HEK293 (cell line): ENCODE measurements at regions not wholly inside any gene's neighbourhood (a gene's known extent, or its start where the extent isn't known, plus 50 kb on each side); places are given as distances from the start of the nearest gene placed in this dataset.

Experiments used
- SP2 ChIP-seq: fragments of 450-650 bp; formaldehyde crosslinking; IDR thresholded peaks from 2 replicates; pipeline ENCODE4 v1.5.1; 2016; ENCODE audit warnings: missing biosample characterization, missing genetic modification characterization
- ZBTB11 ChIP-seq: fragments of 450-650 bp; formaldehyde crosslinking; conservative IDR thresholded peaks from 2 replicates; pipeline ENCODE4 v1.5.1; 2016; ENCODE audit warnings: low read depth, missing biosample characterization, missing genetic modification characterization
- ZNF416 ChIP-seq: fragments of 450-650 bp; formaldehyde crosslinking; IDR thresholded peaks from 2 replicates; pipeline ENCODE4 v1.5.1; 2016; ENCODE audit warnings: missing biosample characterization, missing genetic modification characterization
- ZNF530 ChIP-seq: fragments of 450-650 bp; formaldehyde crosslinking; IDR thresholded peaks from 2 replicates; pipeline ENCODE4 v1.5.1; 2016; ENCODE audit warnings: low read depth, missing biosample characterization, missing genetic modification characterization
- TF ChIP-seq, protein P1 (sequence below): fragments of 450-650 bp; formaldehyde crosslinking; IDR thresholded peaks from 2 replicates; pipeline ENCODE4 v1.5.1; 2016; ENCODE audit warnings: missing biosample characterization, missing genetic modification characterization

GRCh38 chr16:20136446-20136968 lies 62.8 kb upstream of the GPR139 start:
- TF ChIP-seq SP2 (tag by site-specific recombination), result no peak
- TF ChIP-seq ZNF530 (tag by site-specific recombination), result no peak
- TF ChIP-seq ZNF416 (tag by site-specific recombination), result no peak
- TF ChIP-seq, protein P1, sequence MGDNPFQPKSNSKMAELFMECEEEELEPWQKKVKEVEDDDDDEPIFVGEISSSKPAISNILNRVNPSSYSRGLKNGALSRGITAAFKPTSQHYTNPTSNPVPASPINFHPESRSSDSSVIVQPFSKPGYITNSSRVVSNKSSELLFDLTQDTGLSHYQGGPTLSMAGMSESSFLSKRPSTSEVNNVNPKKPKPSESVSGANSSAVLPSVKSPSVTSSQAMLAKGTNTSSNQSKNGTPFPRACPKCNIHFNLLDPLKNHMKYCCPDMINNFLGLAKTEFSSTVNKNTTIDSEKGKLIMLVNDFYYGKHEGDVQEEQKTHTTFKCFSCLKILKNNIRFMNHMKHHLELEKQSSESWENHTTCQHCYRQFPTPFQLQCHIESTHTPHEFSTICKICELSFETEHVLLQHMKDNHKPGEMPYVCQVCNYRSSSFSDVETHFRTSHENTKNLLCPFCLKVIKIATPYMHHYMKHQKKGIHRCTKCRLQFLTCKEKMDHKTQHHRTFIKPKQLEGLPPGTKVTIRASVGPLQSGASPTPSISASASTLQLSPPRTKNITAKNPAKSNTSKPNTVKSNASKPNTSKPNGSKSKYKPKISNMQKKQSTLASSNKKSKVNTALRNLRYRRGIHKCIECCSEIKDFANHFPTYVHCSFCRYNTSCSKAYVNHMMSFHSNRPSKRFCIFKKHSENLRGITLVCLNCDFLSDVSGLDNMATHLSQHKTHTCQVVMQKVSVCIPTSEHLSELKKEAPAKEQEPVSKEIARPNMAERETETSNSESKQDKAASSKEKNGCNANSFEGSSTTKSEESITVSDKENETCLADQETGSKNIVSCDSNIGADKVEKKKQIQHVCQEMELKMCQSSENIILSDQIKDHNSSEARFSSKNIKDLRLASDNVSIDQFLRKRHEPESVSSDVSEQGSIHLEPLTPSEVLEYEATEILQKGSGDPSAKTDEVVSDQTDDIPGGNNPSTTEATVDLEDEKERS (tag by site-specific recombination), result no peak
- no peak for TF ChIP-seq ZBTB11
